ENCODE measurements at regions not wholly inside any gene's neighbourhood (a gene's known extent, or its start where the extent isn't known, plus 50 kb on each side); places are given as distances from the start of the nearest gene placed in this dataset.

- Histone ChIP-seq H2AFZ (ENCODE audit: insufficient read depth, low read depth, low read length, poor library complexity, severe bottlenecking) (no peak overlapping the region), H3K4me2 (replicated peaks; ENCODE audit: low read depth, low read length, poor library complexity, severe bottlenecking) (no peak overlapping the region), H3K9me3 (ENCODE audit: control extremely low read depth in 1 of 3, control insufficient read depth in 2 of 3, insufficient read depth in 1 of 3, low read length in 2 of 3) (no peaks in the 10 kb centered on the region), H3K9ac (ENCODE audit: low read length) (no peak overlapping the region), H3K27ac (ENCODE audit: low read length in 2 of 2) (no peak overlapping the region), H4K20me1 (ENCODE audit: control insufficient read depth, insufficient read depth, low read length, poor library complexity, severe bottlenecking) (no peaks in the 10 kb centered on the region), H3K4me1 (ENCODE audit: control insufficient read depth in 2 of 2, insufficient read depth in 2 of 2, low read length in 2 of 2) (peaks cover 15% of the 10 kb centered on the region in 2 donors), H3K4me3 (ENCODE audit: control extremely low read depth in 1 of 5, extremely low read depth in 1 of 5, insufficient read depth in 1 of 5, low read depth in 2 of 5, low read length in 4 of 5) (no peak overlapping the region), H3K79me2 (ENCODE audit: control insufficient read depth, insufficient read depth, low read length) (no peaks in the 10 kb centered on the region), H3K36me3 (replicated peaks in 1 of 2; ENCODE audit: control extremely low read depth in 1 of 2, control insufficient read depth in 1 of 2, extremely low read depth in 1 of 2, insufficient read depth in 2 of 2, low read length in 1 of 2) (no peaks in the 10 kb centered on the region), H3K27me3 (replicated peaks in 1 of 4; ENCODE audit: control extremely low read depth in 1 of 4, control insufficient read depth in 3 of 4, insufficient read depth in 4 of 4, low read length in 3 of 4) (peaks cover 0 to 13% (median 7%) of the 10 kb centered on the region in 4 experiments)
- Mint-ChIP-seq H3K4me1 (peaks cover 14% of the 10 kb centered on the region), H3K27me3 (peaks cover 46% of the 10 kb centered on the region), H3K9me3 (ENCODE audit: insufficient read depth) (no peaks in the 10 kb centered on the region), H3K27ac (no peak overlapping the region), H3K4me3 (no peak overlapping the region)
- ChIA-PET POLR2A (no interaction called here), CTCF (no interaction called here)
- no peak for ATAC-seq (ENCODE audit: low read depth)
- DNase-seq, result no peak
- WGBS (ENCODE audit: insufficient coverage), result 100% methylated on average over 1 of the region's 3 CpGs
- TF ChIP-seq CTCF (IDR thresholded peaks at IDR 0.05), result no peak
- TF ChIP-seq EZH2 (IDR thresholded peaks at IDR 0.05; ENCODE audit: borderline replicate concordance, insufficient read depth, low read depth, low read length, poor library complexity, severe bottlenecking), result no peak
- intact Hi-C loops (cut with micrococcal nuclease), result no loop called here
These were observed 211.9 kb downstream of the TTC8 start for GRCh38 chr14:89036371-89036770.

- Histone ChIP-seq H3K27me3 (replicated peaks in 1 of 4; ENCODE audit: control extremely low read depth in 1 of 4, control insufficient read depth in 3 of 4, insufficient read depth in 4 of 4, low read length in 3 of 4) (peaks cover 0 to 13% (median 7%) of the 10 kb centered on the region in 4 experiments), H3K4me2 (replicated peaks; ENCODE audit: low read depth, low read length, poor library complexity, severe bottlenecking) (no peak overlapping the region), H4K20me1 (ENCODE audit: control insufficient read depth, insufficient read depth, low read length, poor library complexity, severe bottlenecking) (no peaks in the 10 kb centered on the region), H2AFZ (ENCODE audit: insufficient read depth, low read depth, low read length, poor library complexity, severe bottlenecking) (no peak overlapping the region), H3K9ac (ENCODE audit: low read length) (no peak overlapping the region), H3K79me2 (ENCODE audit: control insufficient read depth, insufficient read depth, low read length) (no peaks in the 10 kb centered on the region), H3K27ac (ENCODE audit: low read length in 2 of 2) (no peak overlapping the region), H3K4me3 (ENCODE audit: control extremely low read depth in 1 of 5, extremely low read depth in 1 of 5, insufficient read depth in 1 of 5, low read depth in 2 of 5, low read length in 4 of 5) (no peak overlapping the region), H3K36me3 (replicated peaks in 1 of 2; ENCODE audit: control extremely low read depth in 1 of 2, control insufficient read depth in 1 of 2, extremely low read depth in 1 of 2, insufficient read depth in 2 of 2, low read length in 1 of 2) (no peaks in the 10 kb centered on the region), H3K4me1 (ENCODE audit: control insufficient read depth in 2 of 2, insufficient read depth in 2 of 2, low read length in 2 of 2) (peaks cover 15% of the 10 kb centered on the region in 2 donors), H3K9me3 (ENCODE audit: control extremely low read depth in 1 of 3, control insufficient read depth in 2 of 3, insufficient read depth in 1 of 3, low read length in 2 of 3) (peaks cover 0 to 3% (median 0%) of the 10 kb centered on the region in 3 donors)
- Mint-ChIP-seq H3K9me3 (ENCODE audit: insufficient read depth) (no peaks in the 10 kb centered on the region), H3K4me3 (no peak overlapping the region), H3K4me1 (peaks cover 15% of the 10 kb centered on the region), H3K27me3 (peaks cover 46% of the 10 kb centered on the region), H3K27ac (no peak overlapping the region)
- ChIA-PET CTCF (no interaction called here), POLR2A (no interaction called here)
- intact Hi-C loops (cut with micrococcal nuclease), result no loop called here
- DNase-seq, result no peak
- 98% methylated on average over 3 of the region's 3 CpGs for WGBS (ENCODE audit: insufficient coverage)
- TF ChIP-seq EZH2 (IDR thresholded peaks at IDR 0.05; ENCODE audit: borderline replicate concordance, insufficient read depth, low read depth, low read length, poor library complexity, severe bottlenecking), result no peak
- no peak for TF ChIP-seq CTCF (IDR thresholded peaks at IDR 0.05)
- ATAC-seq (ENCODE audit: low read depth), result no peak
These were observed 212.6 kb downstream of the TTC8 start for GRCh38 chr14:89037065-89037464.

Data from B cell (primary cell).